ENCODE measurements at regions not wholly inside any gene's neighbourhood (a gene's known extent, or its start where the extent isn't known, plus 50 kb on each side); places are given as distances from the start of the nearest gene placed in this dataset.

DNA sequence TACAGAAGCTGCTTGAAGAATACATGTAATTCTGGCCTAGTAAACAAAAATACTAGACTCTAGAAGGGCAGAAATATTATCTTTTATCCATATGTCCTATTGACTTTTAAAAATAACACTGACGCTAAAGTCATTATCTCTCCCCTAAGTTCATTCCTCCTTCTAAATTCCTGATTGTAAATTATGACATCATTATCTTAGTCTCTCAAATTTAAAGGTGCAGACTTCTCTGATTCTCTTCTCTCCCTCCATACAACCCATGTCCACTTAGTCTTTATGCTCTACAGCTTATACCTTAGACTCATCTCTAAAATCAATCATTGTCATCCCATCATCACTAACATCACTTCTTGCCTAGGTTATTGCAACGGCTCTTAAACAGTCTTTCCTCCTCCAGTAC lies 327.9 kb upstream of the GRIA3 start:
- Histone ChIP-seq H3K4me3 (no peak overlapping the region), H3K36me3 (replicated peaks) (no peaks in the 10 kb centered on the region), H3K4me1 (no peaks in the 10 kb centered on the region), H3K9me3 (no peaks in the 10 kb centered on the region), H3K27me3 (ENCODE audit: low read depth) (no peaks in the 10 kb centered on the region)
- no peak for DNase-seq (ENCODE audit: low spot score in 2 of 2)
- in situ Hi-C loops (cut with MboI; ENCODE audit: low sequenced_read_pairs), result no loop called here

DNA sequence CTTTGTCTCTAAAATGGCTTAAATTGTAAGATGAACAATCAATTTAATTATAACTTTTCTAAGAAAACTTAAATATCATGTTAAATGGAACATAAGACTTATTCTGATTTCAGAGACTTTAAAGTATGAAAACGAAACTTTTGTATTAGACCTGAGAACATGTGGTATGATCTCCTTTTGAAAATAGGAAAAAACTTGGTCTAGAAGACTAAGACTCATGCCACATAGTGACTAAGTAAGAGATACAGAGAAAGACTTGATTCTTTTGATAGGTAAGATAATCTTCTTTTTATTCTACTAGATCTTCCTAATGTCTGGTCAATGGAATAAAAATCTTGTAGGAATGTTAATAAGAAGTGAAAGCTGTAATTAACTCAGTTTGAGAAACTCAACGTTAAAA lies 326.3 kb upstream of the GRIA3 start:
- Histone ChIP-seq H3K36me3 (replicated peaks) (no peaks in the 10 kb centered on the region), H3K9me3 (no peaks in the 10 kb centered on the region), H3K4me1 (no peaks in the 10 kb centered on the region), H3K4me3 (no peak overlapping the region), H3K27me3 (ENCODE audit: low read depth) (no peaks in the 10 kb centered on the region)
- no peak for DNase-seq (ENCODE audit: low spot score in 2 of 2)
- in situ Hi-C loops (cut with MboI; ENCODE audit: low sequenced_read_pairs), result no loop called here

DNA sequence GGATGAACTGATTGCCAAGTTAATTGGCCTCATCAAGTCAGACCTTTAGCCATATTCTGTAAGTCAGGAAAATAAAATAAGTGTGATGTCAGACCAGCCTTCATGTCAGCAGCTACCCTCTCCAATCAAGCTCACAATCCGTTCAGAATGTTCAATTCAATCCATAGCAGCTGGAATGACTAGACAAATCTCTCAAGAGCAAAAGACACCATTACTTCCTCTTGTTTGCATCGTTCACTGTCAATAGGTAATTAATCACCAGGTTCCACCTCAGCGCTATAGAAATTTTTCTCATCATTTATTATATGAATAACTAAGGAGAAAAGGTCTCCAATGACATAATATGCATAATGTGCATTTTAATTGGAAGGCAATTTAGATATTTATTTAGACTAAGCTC lies 321.0 kb upstream of the GRIA3 start:
- no peaks in the 10 kb centered on the region for H3K9me3 ChIP-seq
- in situ Hi-C loops (cut with MboI; ENCODE audit: low sequenced_read_pairs), result no loop called here
- no peaks in the 10 kb centered on the region for H3K36me3 ChIP-seq (replicated peaks)
- DNase-seq (ENCODE audit: low spot score in 2 of 2), result no peak
- H3K4me3 ChIP-seq, result no peak overlapping the region
- H3K27me3 ChIP-seq (ENCODE audit: low read depth), result no peaks in the 10 kb centered on the region
- H3K4me1 ChIP-seq, result no peaks in the 10 kb centered on the region

DNA sequence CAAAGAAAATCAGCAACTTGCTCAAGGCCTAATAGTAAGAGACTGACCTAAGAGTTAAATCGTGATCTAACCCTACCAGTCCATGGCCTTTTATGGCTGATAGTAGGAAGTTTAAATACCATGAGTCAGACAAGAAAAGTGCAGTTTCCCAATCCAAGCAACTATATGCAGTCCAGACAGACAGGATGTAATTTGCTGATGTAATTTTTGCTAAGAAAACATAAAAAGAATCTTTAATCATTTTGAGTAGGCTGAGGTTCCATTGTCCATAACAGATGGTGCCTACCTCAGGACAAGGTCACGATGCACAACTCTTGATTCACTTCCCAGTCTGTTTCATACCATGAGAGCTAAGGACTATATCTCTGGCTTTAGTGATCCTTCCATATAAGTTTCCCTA lies 317.5 kb upstream of the GRIA3 start:
- H3K36me3 ChIP-seq (replicated peaks), result no peaks in the 10 kb centered on the region
- H3K27me3 ChIP-seq (ENCODE audit: low read depth), result no peaks in the 10 kb centered on the region
- H3K9me3 ChIP-seq, result no peaks in the 10 kb centered on the region
- DNase-seq (ENCODE audit: low spot score in 2 of 2), result no peak
- in situ Hi-C loops (cut with MboI; ENCODE audit: low sequenced_read_pairs), result no loop called here
- H3K4me1 ChIP-seq, result no peaks in the 10 kb centered on the region
- H3K4me3 ChIP-seq, result no peak overlapping the region

DNA sequence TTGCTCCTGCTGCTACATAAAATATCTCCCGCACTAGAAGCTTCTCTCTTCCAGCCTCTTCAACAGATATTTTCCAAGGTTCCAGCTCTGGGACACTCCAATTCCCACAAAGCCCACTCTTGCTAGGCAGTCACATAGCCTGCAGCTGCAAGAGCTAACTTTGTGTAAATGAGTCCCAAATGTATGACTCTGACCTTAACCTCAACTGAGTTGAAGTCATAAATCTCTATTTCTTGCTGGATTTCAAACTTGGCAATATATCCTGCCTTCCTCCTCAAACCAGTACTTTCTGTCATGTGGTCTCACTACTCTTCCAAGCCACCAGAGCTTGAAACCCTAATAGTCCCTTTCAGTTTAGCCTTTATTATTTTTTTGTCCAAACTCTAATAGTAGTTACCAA lies 315.4 kb upstream of the GRIA3 start:
- H3K36me3 ChIP-seq (replicated peaks), result no peaks in the 10 kb centered on the region
- H3K4me1 ChIP-seq, result no peaks in the 10 kb centered on the region
- DNase-seq (ENCODE audit: low spot score in 2 of 2), result no peak
- H3K9me3 ChIP-seq, result no peaks in the 10 kb centered on the region
- H3K27me3 ChIP-seq (ENCODE audit: low read depth), result no peaks in the 10 kb centered on the region
- no peak overlapping the region for H3K4me3 ChIP-seq
- in situ Hi-C loops (cut with MboI; ENCODE audit: low sequenced_read_pairs), result no loop called here

DNA sequence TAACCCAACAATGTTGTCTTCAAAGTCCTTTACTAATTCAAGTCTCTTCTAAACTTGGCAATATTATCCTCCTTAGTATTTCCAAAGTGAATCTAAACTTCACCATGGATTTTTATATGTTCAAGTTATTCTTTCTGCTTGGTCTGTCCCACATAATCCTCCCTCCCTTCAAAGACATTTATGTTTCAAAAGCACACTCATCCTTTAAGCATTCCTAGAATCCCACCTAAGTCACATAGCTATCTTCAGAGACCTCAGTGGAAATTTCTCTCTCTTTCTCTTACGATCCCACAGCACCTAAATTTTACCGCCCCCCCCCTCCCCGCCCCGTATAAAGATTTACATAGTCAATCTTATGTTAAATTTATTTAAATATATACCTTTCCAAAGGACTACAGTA lies 314.9 kb upstream of the GRIA3 start:
- Histone ChIP-seq H3K27me3 (ENCODE audit: low read depth) (no peaks in the 10 kb centered on the region), H3K9me3 (no peaks in the 10 kb centered on the region), H3K36me3 (replicated peaks) (no peaks in the 10 kb centered on the region), H3K4me1 (no peaks in the 10 kb centered on the region), H3K4me3 (no peak overlapping the region)
- no peak for DNase-seq (ENCODE audit: low spot score in 2 of 2)
- in situ Hi-C loops (cut with MboI; ENCODE audit: low sequenced_read_pairs), result no loop called here

DNA sequence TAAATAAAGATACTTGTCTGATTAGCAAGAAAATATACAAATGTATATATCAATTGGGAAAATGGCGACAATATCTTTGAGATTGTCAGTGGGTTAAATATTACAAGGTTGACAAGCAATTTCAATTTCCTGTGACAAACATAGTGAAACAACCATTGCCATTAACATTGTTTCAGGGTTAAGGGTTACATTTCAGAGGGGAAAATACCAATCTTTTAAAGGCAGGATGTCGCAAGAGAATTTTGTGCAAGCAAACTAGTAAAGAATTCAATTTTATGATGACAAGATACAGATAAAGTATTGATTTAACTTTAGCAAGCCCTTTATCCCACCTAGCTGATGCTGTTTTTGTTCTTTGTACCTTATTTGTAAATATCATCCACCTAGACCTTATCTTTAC lies 305.8 kb upstream of the GRIA3 start:
- H3K4me3 ChIP-seq, result no peak overlapping the region
- no peaks in the 10 kb centered on the region for H3K27me3 ChIP-seq (ENCODE audit: low read depth)
- no peak for DNase-seq (ENCODE audit: low spot score in 2 of 2)
- H3K4me1 ChIP-seq, result no peaks in the 10 kb centered on the region
- in situ Hi-C loops (cut with MboI; ENCODE audit: low sequenced_read_pairs), result no loop called here
- no peaks in the 10 kb centered on the region for H3K9me3 ChIP-seq
- no peaks in the 10 kb centered on the region for H3K36me3 ChIP-seq (replicated peaks)

DNA sequence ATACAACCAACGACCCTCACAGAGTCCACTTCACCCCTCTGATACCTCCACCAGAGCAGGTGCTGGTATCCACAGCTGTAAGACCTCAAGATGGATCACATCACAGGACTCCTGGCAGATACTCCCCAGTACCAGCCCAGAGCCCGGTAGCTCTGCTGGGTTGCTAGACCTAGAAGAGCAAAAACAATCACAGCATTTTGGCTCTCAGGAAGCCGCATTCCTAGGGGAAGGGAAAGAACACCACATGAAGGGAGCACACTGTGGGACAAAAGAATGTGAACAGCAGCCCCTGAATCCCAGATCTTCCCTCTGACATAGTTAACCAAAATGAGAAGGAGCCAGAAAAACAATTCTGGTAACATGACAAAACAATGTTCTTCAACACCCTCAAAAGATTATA lies 303.1 kb upstream of the GRIA3 start:
- no peaks in the 10 kb centered on the region for H3K9me3 ChIP-seq
- no peak overlapping the region for H3K4me3 ChIP-seq
- in situ Hi-C loops (cut with MboI; ENCODE audit: low sequenced_read_pairs), result no loop called here
- H3K36me3 ChIP-seq (replicated peaks), result no peaks in the 10 kb centered on the region
- H3K27me3 ChIP-seq (ENCODE audit: low read depth), result no peaks in the 10 kb centered on the region
- H3K4me1 ChIP-seq, result no peaks in the 10 kb centered on the region
- no peak for DNase-seq (ENCODE audit: low spot score in 2 of 2)

DNA sequence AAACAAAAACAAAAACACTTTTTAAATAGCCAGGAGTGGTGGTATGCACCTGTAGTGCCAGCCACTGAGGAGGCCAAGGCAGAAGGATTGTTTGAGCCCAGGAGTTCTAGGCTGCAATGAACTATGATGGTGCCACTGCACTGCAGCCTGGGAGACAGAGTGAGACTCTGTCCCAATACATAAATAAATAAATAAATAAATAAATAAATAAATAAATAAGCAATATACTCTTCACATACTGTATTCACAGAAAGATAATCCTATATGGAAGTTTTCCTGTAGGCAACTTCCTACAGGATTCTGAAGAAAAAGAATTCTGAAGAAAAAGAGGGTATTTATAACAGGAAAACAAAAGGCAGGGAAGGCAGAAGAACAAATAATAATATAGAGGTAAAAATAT lies 293.3 kb upstream of the GRIA3 start:
- H3K27me3 ChIP-seq (ENCODE audit: low read depth), result no peaks in the 10 kb centered on the region
- no peak for DNase-seq (ENCODE audit: low spot score in 2 of 2)
- H3K9me3 ChIP-seq, result no peaks in the 10 kb centered on the region
- no peak overlapping the region for H3K4me3 ChIP-seq
- H3K4me1 ChIP-seq, result no peaks in the 10 kb centered on the region
- in situ Hi-C loops (cut with MboI; ENCODE audit: low sequenced_read_pairs), result no loop called here
- H3K36me3 ChIP-seq (replicated peaks), result no peaks in the 10 kb centered on the region

DNA sequence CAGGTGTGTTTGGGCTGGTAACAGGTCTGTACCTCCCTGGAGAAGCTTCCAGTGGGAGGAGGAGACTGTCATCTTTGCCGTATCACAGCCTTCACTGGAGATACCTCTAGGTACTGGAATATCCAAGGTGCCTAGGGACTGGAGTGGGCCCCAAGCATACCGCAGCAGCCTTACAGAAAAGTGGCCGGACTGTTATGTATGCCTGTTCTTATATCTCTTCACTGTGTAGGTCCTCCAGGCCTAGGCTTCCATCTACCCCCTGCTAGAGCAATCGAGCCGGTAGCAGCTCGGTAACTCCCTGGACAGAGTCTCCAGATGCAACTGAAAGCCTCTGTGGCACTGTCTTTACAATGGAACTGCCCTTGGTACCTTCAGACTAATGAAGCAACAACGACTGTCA lies 277.4 kb upstream of the GRIA3 start:
- Histone ChIP-seq H3K36me3 (replicated peaks) (no peaks in the 10 kb centered on the region), H3K27me3 (ENCODE audit: low read depth) (no peaks in the 10 kb centered on the region), H3K4me3 (no peak overlapping the region), H3K9me3 (no peaks in the 10 kb centered on the region; the same call in 1 of the 2 replicates), H3K4me1 (no peaks in the 10 kb centered on the region)
- no peak for DNase-seq (ENCODE audit: low spot score in 2 of 2)
- in situ Hi-C loops (cut with MboI; ENCODE audit: low sequenced_read_pairs), result no loop called here

DNA sequence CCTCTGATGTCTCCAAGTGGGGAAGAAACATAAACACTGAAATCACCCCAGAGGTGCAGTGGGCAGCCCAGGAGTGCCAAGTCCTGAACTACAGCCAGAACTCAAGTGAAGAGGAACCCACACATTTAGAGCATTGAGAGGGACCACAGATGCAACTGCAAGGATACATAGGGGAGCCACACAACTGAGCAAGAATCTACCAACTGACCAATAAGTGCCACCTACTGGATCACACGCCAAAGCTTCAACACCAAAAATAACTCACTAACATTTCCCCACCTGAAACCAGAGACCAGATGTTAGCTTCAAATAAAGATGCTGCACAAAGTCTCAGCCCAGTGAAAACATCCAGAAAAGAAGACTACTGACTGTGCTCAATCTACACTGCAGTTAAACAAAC lies 276.7 kb upstream of the GRIA3 start:
- Histone ChIP-seq H3K27me3 (ENCODE audit: low read depth) (no peaks in the 10 kb centered on the region), H3K36me3 (replicated peaks) (no peaks in the 10 kb centered on the region), H3K4me3 (no peak overlapping the region), H3K9me3 (no peaks in the 10 kb centered on the region; the same call in 1 of the 2 replicates), H3K4me1 (no peaks in the 10 kb centered on the region)
- no peak for DNase-seq (ENCODE audit: low spot score in 2 of 2)
- in situ Hi-C loops (cut with MboI; ENCODE audit: low sequenced_read_pairs), result no loop called here

DNA sequence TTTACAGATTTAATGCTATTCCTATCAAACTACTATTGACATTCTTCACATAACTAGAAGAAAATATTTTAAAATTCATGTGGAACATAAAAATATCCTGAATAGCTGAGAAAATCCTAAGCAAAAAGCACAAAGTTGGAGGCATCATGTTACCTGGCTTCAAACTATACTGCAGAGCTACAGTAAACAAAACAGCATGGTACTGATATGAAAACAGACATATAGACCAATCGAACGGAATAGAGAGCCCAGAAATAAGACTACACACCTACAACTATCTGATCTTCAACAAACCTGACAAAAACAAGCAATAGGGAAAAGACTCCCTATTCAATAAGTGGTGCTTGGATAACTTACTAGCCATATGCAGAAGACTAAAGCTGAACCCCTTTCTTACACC lies 273.4 kb upstream of the GRIA3 start:
- no peak for DNase-seq (ENCODE audit: low spot score in 2 of 2)
- H3K4me3 ChIP-seq, result no peak overlapping the region
- in situ Hi-C loops (cut with MboI; ENCODE audit: low sequenced_read_pairs), result no loop called here
- no peaks in the 10 kb centered on the region for H3K4me1 ChIP-seq
- no peaks in the 10 kb centered on the region; the same call in 1 of the 2 replicates for H3K9me3 ChIP-seq
- H3K36me3 ChIP-seq (replicated peaks), result no peaks in the 10 kb centered on the region
- H3K27me3 ChIP-seq (ENCODE audit: low read depth), result no peaks in the 10 kb centered on the region

DNA sequence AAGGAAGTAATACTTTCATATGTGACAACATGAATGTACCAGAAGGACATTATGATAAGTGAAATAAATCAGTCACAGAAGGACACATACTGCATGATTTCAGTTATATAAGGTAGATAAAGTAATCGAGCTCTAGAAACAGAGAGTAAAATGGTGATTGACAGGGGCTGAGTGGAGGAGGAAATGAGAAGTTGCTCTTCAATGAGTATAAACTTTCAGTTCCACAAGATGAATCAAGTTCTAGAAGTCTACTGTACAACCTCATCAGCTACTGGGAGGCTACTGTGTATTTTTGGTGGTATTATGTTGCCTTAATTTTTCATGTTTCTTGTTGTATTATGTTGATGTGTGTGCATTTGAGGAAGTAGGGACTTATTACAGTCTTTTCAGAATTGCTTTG lies 270.9 kb upstream of the GRIA3 start:
- no peak for DNase-seq (ENCODE audit: low spot score in 2 of 2)
- Histone ChIP-seq H3K4me1 (no peaks in the 10 kb centered on the region), H3K27me3 (ENCODE audit: low read depth) (no peaks in the 10 kb centered on the region), H3K4me3 (no peak overlapping the region), H3K9me3 (no peaks in the 10 kb centered on the region; the same call in 1 of the 2 replicates), H3K36me3 (replicated peaks) (no peaks in the 10 kb centered on the region)
- in situ Hi-C loops (cut with MboI; ENCODE audit: low sequenced_read_pairs), result no loop called here

DNA sequence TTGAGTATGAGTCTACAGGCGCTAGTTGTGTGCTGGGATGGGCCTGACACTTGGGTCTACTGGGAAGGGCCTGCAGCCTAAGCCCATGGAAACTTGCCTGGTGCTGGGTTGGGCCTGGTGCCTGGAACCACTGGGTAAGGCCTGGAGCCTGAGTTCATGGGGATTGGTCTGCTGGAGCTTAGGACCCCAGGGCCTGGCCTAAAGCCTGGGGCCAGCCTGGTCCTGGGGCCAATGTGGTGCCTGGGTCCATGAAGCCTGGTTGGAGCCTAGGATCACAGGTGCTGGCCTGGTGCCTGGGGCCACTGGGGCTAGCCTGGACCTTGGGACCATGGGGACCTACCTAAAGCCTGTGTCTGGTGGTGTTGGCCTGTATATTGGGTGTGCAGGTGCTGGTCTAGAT lies 270.3 kb upstream of the GRIA3 start:
- H3K4me3 ChIP-seq, result no peak overlapping the region
- no peak for DNase-seq (ENCODE audit: low spot score in 2 of 2)
- no peaks in the 10 kb centered on the region for H3K36me3 ChIP-seq (replicated peaks)
- no peaks in the 10 kb centered on the region; the same call in 1 of the 2 replicates for H3K9me3 ChIP-seq
- in situ Hi-C loops (cut with MboI; ENCODE audit: low sequenced_read_pairs), result no loop called here
- no peaks in the 10 kb centered on the region for H3K4me1 ChIP-seq
- H3K27me3 ChIP-seq (ENCODE audit: low read depth), result no peaks in the 10 kb centered on the region

DNA sequence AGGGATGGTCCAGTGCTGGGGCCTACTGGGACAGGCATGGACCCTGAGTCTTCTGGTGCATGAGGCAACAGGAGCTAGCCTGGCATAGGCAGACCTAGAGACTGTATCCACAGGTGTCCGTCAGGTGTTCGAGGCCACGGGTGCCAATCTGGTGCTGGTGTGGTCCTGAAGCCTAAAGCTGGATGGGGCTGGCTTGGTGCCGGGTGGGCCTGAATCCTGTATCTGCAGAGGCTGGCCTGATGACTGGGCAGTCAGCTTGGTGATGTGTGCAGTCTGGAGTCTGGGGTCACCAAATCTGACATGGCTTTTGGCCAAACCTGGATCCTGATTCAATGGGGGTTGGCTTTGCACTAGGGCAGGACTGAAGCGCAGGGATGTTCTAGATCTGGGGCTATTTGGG lies 269.8 kb upstream of the GRIA3 start:
- H3K36me3 ChIP-seq (replicated peaks), result no peaks in the 10 kb centered on the region
- H3K27me3 ChIP-seq (ENCODE audit: low read depth), result no peaks in the 10 kb centered on the region
- H3K9me3 ChIP-seq, result no peaks in the 10 kb centered on the region; the same call in 1 of the 2 replicates
- H3K4me1 ChIP-seq, result no peaks in the 10 kb centered on the region
- in situ Hi-C loops (cut with MboI; ENCODE audit: low sequenced_read_pairs), result no loop called here
- H3K4me3 ChIP-seq, result no peak overlapping the region
- no peak for DNase-seq (ENCODE audit: low spot score in 2 of 2)

Measured in HAP-1 (cell line).